Right cardiac atrium (tissue), 5 donors: ENCODE measurements at regions not wholly inside any gene's neighbourhood (a gene's known extent, or its start where the extent isn't known, plus 50 kb on each side); places are given as distances from the start of the nearest gene placed in this dataset.

Source experiments
- ATAC-seq, 2 donors: fragments of 200-7000 bp; cut with Tn5 transposase; one replicate each; pipeline versions ENCODE4 v1.8.0 to v1.9.1; 2020; ENCODE audit warnings: moderate library complexity in 2 of 2, mild to moderate bottlenecking in 1 of 2
- DNase-seq, 3 donors: peaks; one replicate each; pipeline ENCODE4 v3.0.0-alpha.2; 2020
- H3K27ac ChIP-seq: one replicate; pipeline ENCODE4 v1.5.1; 2013; ENCODE audit warnings: mild to moderate bottlenecking, low read length, control low read depth, moderate library complexity
- H3K27me3 ChIP-seq: one replicate; pipeline ENCODE4 v1.6.1; 2013; ENCODE audit not compliant: control insufficient read depth, insufficient read depth
- H3K4me1 ChIP-seq: one replicate; pipeline ENCODE4 v1.6.1; 2013; ENCODE audit warnings: low read length; ENCODE audit not compliant: control insufficient read depth, insufficient read depth
- H3K4me3 ChIP-seq: one replicate; pipeline ENCODE4 v1.5.1; 2013; ENCODE audit warnings: low read length, control low read depth
- H3K9me3 ChIP-seq: one replicate; pipeline ENCODE4 v1.6.1; 2013; ENCODE audit warnings: low read length; ENCODE audit not compliant: control insufficient read depth
- WGBS: extraction: QIAGEN DNeasy Blood & Tissue Kit; methylation state at CpG from one replicate; pipeline ENCODE4 v1.1.7; 2013; 5-methylcytosine and 5-hydroxymethylcytosine counted together
- intact Hi-C, 4 donors: fragments of 100-400 bp; cut with DNase I; formaldehyde crosslinking; loops; one replicate each; pipeline versions ENCODE4 v1.11.0 to v1.14.0; 2022 to 2023
- donor health status: healthy with polysubstance abuse.
- donor health status: DM: no; HTN: yes; CAD: no.
- donor health status: DM: no; HTN: no; CAD: no.
- donor health status: DM: no; HTN: yes; CAD: no; lungs with severe emphysema.
- donor health status: DM: yes; HTN: yes; CAD: no.

DNA sequence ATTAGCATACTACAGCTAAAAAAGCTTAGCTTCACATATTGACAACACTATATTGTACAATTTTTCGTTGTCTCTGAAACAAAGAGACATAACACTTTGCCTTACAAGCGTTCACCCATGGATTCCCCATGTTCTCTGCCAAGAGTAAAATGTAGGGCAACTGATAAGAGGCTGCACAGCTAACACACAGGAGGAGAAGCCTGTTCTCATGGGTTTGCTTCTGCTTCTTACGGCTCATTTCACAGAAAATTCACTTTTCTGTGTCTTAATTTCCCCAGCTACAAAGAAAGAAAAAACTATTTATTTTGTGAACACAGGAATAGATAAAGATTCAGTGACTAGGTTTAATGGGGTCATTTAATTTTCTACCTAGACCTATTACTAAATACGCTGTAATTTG is 182.8 kb upstream of the DLGAP1 start:
- WGBS = 57% methylated on average over 4 of the region's 4 CpGs
- Histone ChIP-seq H3K4me1 (no peaks in the 10 kb centered on the region), H3K4me3 (no peak overlapping the region), H3K27ac (no peak overlapping the region), H3K9me3 (no peaks in the 10 kb centered on the region), H3K27me3 (no peaks in the 10 kb centered on the region)
- intact Hi-C loops = no loop called here
- DNase-seq = no peak
- ATAC-seq = no peak

DNA sequence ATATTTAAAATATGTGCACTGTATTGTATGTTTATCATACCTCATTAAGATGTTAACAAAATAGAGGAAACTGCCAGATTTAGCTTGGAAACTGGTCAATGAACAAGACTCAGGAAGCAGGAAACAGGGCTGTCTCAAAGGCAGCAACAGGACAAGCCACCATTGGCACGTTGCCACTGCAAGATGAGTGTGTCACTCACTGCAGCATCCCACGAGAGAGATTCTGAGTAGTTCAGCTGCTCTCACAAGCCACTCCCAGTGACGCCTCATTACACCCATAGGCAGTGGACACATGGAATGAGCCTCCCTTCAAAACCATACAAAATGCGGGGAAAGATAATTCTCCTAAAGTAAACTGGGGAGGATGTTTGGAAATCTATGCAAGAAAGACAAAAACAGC is 181.9 kb upstream of the DLGAP1 start:
- 31% methylated on average over 4 of the region's 4 CpGs for WGBS
- Histone ChIP-seq H3K9me3 (no peaks in the 10 kb centered on the region), H3K4me3 (no peak overlapping the region), H3K4me1 (no peaks in the 10 kb centered on the region), H3K27ac (no peak overlapping the region), H3K27me3 (no peaks in the 10 kb centered on the region)
- peak in 1 of 3 donors; percentile 9 for DNase-seq
- intact Hi-C loops = no loop called here
- no peak for ATAC-seq

DNA sequence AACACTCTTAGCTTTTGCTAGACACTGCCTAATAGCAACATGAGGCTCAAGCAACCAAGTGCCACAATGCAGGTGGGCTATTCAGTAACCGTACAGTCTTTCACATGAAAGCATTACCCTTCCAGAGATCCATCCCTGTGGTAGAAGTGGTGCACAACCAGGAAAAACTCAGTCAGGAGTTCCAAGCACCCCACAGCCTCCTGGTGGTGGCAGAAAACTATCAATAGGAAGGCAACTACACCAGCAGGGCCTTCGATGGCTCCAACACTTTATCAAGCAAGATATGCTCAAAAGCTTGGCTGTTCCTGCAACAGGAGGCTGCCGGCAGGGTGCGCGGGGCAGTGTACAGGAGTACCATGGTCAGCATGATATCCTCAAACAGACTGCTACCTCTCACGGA is 176.1 kb upstream of the DLGAP1 start:
- Histone ChIP-seq H3K4me3 (no peak overlapping the region), H3K27me3 (no peaks in the 10 kb centered on the region), H3K4me1 (no peaks in the 10 kb centered on the region), H3K27ac (no peak overlapping the region), H3K9me3 (no peaks in the 10 kb centered on the region)
- no peak for DNase-seq
- intact Hi-C loops = no loop called here
- WGBS = 85% methylated on average over 6 of the region's 6 CpGs
- ATAC-seq = no peak

DNA sequence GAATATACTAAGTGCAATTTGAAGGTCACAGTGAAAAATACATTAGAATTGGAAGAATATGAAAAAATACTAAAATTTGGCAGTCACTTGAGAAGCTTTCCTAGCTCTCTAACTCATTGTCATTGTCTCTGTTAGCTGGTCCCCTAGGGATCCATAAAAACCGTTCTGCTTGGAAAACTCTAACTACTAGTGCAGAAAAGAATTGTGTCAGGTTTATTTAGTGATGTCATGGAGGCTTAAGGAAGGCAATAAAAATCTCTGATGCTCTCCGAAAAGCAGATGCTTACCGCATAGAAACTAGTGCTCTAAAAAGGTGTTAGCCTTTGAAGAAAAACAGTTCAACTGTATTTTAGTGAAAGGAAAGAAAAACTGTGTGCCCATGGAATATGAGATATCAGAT is 150.1 kb upstream of the DLGAP1 start:
- H3K4me1 ChIP-seq = no peaks in the 10 kb centered on the region
- H3K27ac ChIP-seq = no peak overlapping the region
- ATAC-seq (no peak), DNase-seq (no peak)
- WGBS = 55% methylated on average over 3 of the region's 3 CpGs
- H3K4me3 ChIP-seq = no peak overlapping the region
- intact Hi-C loops = no loop called here
- H3K27me3 ChIP-seq = no peaks in the 10 kb centered on the region
- H3K9me3 ChIP-seq = no peaks in the 10 kb centered on the region

DNA sequence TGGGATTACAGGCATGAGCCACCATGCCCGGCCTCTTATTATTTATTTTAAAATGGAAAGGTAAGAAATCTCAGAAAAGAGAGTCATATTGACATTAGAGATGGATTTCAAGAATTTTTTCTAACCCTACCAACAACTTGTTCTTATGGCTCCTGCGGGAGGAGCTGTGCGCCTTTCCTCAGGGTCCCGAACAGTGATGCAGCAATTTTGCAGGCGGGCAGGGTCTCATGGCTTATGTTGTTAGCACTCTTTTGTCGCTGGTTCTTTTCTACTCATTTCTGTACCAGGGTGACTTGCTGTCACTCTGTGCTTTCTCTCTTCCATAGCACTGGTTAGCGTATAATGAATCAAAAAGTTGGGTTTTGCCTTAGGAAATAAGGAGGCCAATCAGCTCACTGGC is 148.8 kb upstream of the DLGAP1 start:
- ATAC-seq = no peak
- H3K27me3 ChIP-seq = no peaks in the 10 kb centered on the region
- DNase-seq = no peak
- 90% methylated on average over 7 of the region's 7 CpGs for WGBS
- H3K4me1 ChIP-seq = no peaks in the 10 kb centered on the region
- intact Hi-C loops = no loop called here
- no peak overlapping the region for H3K27ac ChIP-seq
- no peaks in the 10 kb centered on the region for H3K9me3 ChIP-seq
- no peak overlapping the region for H3K4me3 ChIP-seq

DNA sequence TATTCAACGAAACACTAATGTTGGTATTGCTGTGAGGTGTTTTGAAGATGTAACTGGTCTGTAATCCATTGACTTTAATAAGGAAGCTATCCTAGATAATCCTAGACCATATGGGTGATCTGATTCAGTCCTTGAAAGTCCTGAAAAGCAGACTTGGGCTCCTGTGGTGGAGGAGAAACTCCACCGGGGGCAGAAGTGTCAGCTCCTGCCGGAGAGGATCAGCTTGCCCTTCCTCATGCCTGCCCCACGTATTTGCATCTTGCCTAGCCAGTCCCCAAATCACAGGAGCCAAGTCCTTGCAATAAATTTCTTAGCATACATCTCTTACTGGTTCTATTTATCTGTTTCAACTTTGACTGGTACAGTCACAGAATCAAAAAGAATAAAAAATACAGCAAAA is 144.2 kb upstream of the DLGAP1 start:
- DNase-seq (no peak), ATAC-seq (no peak)
- Histone ChIP-seq H3K9me3 (no peaks in the 10 kb centered on the region), H3K27ac (no peak overlapping the region), H3K4me1 (no peaks in the 10 kb centered on the region), H3K27me3 (no peaks in the 10 kb centered on the region), H3K4me3 (no peak overlapping the region)
- 45% methylated on average over 4 of the region's 4 CpGs for WGBS
- intact Hi-C loops = no loop called here

DNA sequence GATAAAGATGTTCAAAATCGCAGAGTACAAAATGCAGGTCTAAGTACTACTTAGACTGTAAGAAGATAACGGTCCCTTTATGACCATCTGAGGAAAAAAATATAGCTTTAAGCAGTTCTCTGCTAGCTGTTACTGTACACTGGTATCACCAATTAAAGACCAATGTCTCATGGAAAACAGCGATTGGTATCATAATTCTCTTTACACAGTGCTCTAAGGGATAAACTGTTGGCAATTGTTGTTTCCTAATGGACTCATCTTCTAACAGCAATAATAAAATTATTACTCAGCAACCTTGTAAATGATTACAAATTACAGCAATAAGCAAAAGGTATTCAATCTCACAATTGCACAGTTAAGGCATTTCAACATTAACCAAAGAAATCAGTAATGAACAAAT is 142.2 kb upstream of the DLGAP1 start:
- intact Hi-C loops = no loop called here
- no peaks in the 10 kb centered on the region for H3K4me1 ChIP-seq
- ATAC-seq = no peak
- no peak for DNase-seq
- no peaks in the 10 kb centered on the region for H3K9me3 ChIP-seq
- H3K4me3 ChIP-seq = no peak overlapping the region
- H3K27me3 ChIP-seq = no peaks in the 10 kb centered on the region
- no peak overlapping the region for H3K27ac ChIP-seq
- WGBS = 83% methylated on average over 3 of the region's 3 CpGs

DNA sequence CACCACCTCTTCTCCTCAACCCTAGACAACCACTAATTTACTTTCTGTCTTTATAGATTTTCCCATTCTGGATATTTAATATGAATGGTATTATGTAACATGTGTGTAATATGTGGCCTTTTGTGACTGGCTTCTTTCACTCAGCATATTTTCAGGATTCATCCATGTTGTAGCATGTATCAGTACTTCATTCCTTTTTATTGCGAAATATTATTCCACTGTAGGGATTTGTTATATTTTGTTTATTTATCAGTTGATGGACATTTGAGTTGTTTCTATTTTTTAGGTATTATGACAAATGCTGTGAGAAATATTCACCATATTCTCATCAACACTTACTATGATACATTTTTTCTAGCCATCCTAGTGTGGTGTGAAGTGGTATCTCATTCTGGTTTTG is 138.8 kb upstream of the DLGAP1 start:
- Histone ChIP-seq H3K27me3 (no peaks in the 10 kb centered on the region), H3K9me3 (no peaks in the 10 kb centered on the region), H3K27ac (no peak overlapping the region), H3K4me1 (no peaks in the 10 kb centered on the region), H3K4me3 (no peak overlapping the region)
- no peak for ATAC-seq
- intact Hi-C loops = no loop called here
- WGBS = 91% methylated on average over 1 of the region's 1 CpG
- no peak for DNase-seq

DNA sequence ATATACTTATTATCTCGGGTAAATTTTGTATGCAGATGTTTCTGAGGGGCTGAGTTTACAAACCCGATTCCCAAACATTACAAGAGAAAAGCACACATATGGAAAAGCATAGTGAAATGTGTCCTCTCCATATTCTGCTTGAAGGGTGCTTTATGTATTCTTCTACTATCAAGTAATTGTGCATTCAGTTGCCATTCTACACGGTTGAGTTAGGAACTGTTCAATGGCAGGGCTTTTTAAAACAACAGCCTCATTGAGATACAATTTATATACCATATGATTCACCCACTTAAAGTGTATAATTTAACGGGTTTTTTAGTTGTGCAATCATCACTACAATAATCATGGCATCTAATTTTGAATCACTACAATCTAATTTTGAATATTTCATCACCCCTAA is 138.4 kb upstream of the DLGAP1 start:
- intact Hi-C loops = no loop called here
- H3K4me1 ChIP-seq = no peaks in the 10 kb centered on the region
- no peak overlapping the region for H3K27ac ChIP-seq
- no peaks in the 10 kb centered on the region for H3K27me3 ChIP-seq
- WGBS = 76% methylated on average over 4 of the region's 4 CpGs
- ATAC-seq (no peak), DNase-seq (no peak)
- no peaks in the 10 kb centered on the region for H3K9me3 ChIP-seq
- no peak overlapping the region for H3K4me3 ChIP-seq

DNA sequence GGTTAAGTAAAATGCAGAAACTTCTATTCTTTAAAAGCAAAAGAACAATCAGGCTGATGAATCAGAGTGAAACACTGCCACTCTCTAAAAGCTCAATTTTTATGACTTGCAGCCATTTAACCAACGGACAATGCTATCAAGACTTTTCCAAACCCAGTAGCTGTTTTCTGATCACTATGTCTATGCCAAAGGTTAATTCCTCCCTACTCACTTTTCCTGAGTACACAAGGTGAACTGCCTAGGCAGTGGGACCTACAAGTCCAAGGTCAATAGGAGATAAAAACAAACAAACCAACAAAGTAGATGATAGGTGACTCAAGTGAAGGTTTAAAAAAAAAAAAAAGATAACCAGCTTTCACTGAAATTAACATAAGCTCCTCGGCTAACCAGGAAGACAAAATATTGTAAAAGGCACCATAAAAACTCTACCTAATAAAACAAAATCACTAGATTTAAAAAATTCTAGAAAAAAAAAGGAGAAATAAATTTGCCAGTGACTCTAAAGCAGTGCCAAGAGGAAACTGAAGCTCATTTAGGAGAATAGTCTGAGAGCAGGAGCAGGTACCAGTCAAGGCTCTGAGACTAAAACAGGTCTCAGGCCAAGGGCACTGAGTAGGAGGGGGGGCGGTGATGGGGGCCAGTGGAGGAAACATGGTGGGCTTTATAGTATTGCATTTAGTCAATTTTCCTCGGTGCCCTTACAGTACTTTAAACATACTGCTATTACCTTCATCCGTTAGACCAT is 134.1 kb upstream of the DLGAP1 start:
- Histone ChIP-seq H3K4me3 (no peak overlapping the region), H3K9me3 (no peaks in the 10 kb centered on the region), H3K27ac (no peak overlapping the region), H3K27me3 (no peaks in the 10 kb centered on the region), H3K4me1 (no peaks in the 10 kb centered on the region)
- DNase-seq (no peak), ATAC-seq (no peak)
- 79% methylated on average over 5 of the region's 5 CpGs for WGBS
- intact Hi-C loops = no loop called here

DNA sequence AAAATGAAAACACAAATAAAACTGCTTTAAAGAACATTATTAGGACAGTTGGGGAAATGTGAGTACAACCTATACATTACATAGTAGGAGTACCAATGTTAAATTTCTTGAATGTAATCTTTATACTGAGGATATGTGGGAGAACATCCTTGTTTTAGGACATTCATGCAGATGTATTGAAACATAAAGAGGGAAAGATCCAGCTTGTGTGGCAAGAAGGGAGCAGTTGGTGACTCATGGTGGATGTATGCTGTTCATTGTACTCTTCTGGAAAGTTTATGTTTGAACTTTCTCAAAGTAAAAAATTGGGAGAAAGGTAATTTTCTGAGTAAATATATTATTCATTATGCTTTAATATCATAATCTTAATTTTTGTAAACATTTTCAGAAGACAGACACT is 132.1 kb upstream of the DLGAP1 start:
- Histone ChIP-seq H3K27ac (no peak overlapping the region), H3K9me3 (no peaks in the 10 kb centered on the region), H3K4me3 (no peak overlapping the region), H3K4me1 (no peaks in the 10 kb centered on the region), H3K27me3 (no peaks in the 10 kb centered on the region)
- DNase-seq (no peak), ATAC-seq (no peak)
- intact Hi-C loops = no loop called here

DNA sequence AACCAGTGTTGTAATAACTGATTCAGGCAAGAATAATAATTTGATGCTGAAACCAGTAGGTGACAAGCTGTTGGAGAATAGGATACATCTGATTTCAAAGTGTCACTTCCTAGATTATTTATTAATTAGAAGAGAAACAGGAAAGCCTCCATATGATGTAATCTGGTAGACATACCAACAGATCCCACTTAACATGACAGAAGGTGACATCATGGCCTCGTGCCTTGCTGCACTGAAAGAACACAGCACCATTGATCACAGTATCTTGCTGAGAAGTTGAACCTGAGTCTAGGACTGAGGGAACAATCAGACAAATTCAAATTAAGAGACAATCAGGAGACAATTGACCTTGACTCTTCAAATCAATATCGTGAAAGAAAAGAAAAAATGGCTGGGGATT is 131.6 kb upstream of the DLGAP1 start:
- Histone ChIP-seq H3K27ac (no peak overlapping the region), H3K9me3 (no peaks in the 10 kb centered on the region), H3K27me3 (no peaks in the 10 kb centered on the region), H3K4me3 (no peak overlapping the region), H3K4me1 (no peaks in the 10 kb centered on the region)
- ATAC-seq (no peak), DNase-seq (no peak)
- intact Hi-C loops = no loop called here
- 51% methylated on average over 2 of the region's 2 CpGs for WGBS
